Neuron (in vitro differentiated cells): ENCODE measurements at regions not wholly inside any gene's neighbourhood (a gene's known extent, or its start where the extent isn't known, plus 50 kb on each side); places are given as distances from the start of the nearest gene placed in this dataset.

Experiments used
- H2AFZ ChIP-seq: one replicate; pipeline ENCODE4 v1.6.1; 2013; ENCODE audit warnings: low read depth, mild to moderate bottlenecking, inconsistent platforms, low read length, moderate library complexity
- H3K27me3 ChIP-seq: one replicate; pipeline ENCODE4 v1.6.1; 2013; ENCODE audit warnings: low read length; ENCODE audit not compliant: insufficient read depth
- H3K36me3 ChIP-seq: one replicate; pipeline ENCODE4 v1.6.1; 2013; ENCODE audit warnings: low read length; ENCODE audit not compliant: insufficient read depth
- H3K4me1 ChIP-seq: one replicate; pipeline ENCODE4 v1.6.1; 2013; ENCODE audit warnings: low read length; ENCODE audit not compliant: insufficient read depth
- H3K4me3 ChIP-seq: 2 replicates; pipeline ENCODE4 v1.5.1; 2013; ENCODE audit warnings: mild to moderate bottlenecking, low read length, moderate library complexity
- H3K9me3 ChIP-seq: one replicate; pipeline ENCODE4 v1.6.1; 2013; ENCODE audit warnings: low read length

DNA sequence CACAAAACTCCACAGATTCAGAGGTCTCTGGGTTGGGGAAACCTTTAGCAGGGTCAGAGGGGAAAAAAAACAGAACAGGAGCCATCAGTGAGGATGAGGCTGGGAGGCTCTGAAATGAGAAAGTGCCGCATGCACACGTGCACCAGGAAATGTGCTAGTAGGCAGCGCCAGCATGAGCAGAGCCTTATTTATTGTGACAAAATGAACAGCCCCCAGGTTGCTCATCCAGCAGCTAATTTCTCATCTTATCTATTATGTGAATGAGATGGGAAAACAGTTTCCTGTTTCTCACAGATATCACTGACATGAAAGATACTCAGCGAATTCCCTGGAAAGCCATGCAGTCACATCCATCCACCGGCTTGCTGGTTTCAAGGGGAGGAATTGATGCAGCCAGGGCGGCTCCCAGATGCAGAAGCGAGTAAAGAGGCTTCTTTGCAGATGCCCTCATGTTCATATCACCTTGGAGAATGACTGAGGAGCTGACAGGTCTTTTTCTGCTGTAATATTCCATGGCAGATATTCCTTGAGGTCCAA lies 176.1 kb downstream of the MBOAT1 start:
- H3K4me3 ChIP-seq, result no peak overlapping the region
- peaks cover 2% of the 10 kb centered on the region for H3K9me3 ChIP-seq
- H2AFZ ChIP-seq, result no peak overlapping the region
- H3K27me3 ChIP-seq, result no peaks in the 10 kb centered on the region
- no peaks in the 10 kb centered on the region for H3K4me1 ChIP-seq
- no peaks in the 10 kb centered on the region for H3K36me3 ChIP-seq

DNA sequence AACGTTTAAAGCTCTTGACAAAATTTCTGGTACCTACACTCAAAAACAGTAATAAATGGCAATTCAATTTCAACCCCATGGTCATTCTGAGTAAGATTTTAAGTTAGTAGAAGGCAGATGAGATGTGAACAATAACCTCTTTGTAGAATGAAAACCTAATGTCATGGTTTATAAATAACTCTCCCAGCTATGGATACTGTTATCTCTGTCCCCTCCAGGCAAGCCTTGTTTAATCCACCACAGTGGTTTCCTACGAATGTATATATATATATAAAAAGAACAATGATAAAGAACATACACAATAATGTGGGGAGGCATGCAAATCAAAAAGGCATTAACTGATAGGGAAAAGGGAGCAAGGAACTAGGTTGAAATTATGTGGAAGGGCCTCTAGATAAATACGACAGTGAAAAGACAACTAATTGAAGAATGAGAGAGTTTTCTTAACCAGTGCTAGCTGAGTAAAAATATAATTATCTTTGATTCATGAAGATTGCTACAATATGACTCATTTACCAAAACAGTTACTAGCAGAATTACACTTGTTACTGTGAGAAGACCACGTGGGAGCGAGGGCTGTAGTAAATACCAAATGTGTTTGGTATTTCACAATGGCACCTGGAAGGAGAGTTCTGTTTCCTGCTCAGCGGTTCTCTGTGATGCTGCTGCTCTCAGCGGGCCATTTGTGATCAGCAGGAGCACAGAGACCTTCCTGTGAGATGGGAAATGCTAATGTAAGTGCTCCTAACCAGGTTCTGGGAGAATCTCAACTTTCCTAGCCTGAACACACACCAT lies 173.7 kb downstream of the MBOAT1 start:
- Histone ChIP-seq H3K36me3 (no peaks in the 10 kb centered on the region), H3K4me3 (no peak overlapping the region), H3K4me1 (no peaks in the 10 kb centered on the region), H2AFZ (no peak overlapping the region), H3K9me3 (peaks cover 2% of the 10 kb centered on the region), H3K27me3 (no peaks in the 10 kb centered on the region)

DNA sequence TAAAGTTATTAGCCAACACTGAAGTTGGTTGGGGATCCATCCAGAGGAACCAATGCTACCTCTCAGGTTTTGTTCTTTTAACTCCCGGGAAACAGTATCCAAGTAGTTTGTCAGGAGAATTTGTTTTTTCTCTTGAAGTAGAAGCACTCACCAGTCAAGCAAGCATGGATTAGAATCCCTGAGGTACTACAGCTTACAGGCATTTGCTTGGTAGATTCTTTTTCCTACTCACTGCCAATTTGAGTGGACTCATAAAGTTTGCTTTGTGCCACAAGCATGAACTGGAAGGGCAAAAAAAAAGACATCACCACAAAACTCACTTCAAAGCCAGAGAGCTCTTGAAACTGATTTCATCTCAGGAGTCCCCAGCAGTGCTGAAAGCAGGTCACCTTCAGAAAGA lies 167.4 kb downstream of the MBOAT1 start:
- Histone ChIP-seq H3K4me1 (no peaks in the 10 kb centered on the region), H2AFZ (no peak overlapping the region), H3K27me3 (no peaks in the 10 kb centered on the region), H3K36me3 (no peaks in the 10 kb centered on the region), H3K9me3 (peaks cover 2% of the 10 kb centered on the region), H3K4me3 (no peak overlapping the region)
